Lung microvascular endothelial cell (primary cell): ENCODE measurements at regions not wholly inside any gene's neighbourhood (a gene's known extent, or its start where the extent isn't known, plus 50 kb on each side); places are given as distances from the start of the nearest gene placed in this dataset.
"Not testable (repeated sequence)": the region's sequence is repeated elsewhere in the genome, so short reads cannot be mapped to it uniquely, and the experiment has no call there.

Experiments used
- DNase-seq, 2 donors: peaks; one replicate each; pipeline versions ENCODE4 v3.0.0 to v3.0.0-alpha.2; 2010; ENCODE audit warnings: low read depth in 2 of 2

DNA sequence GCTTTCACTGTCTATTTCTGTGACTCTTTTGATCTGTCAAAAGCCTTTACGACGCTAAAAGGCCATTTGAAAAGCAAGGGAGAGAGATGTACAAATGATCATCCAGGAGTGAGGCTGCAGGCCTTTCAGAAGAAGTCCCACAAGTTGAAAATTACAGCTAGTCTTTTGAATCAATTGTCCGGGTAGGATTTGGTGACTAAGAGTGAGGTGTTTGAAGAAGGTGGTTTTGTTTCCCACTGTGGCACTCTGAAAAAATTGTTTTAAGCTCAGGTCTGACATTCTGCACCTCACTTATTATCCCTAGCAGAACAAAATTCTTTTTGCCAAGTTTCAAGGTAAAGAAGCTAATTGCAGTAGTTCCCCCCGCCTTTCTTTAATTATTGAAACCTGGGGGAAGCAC is 50.8 kb upstream of the TMEM108 start:
- no peak for DNase-seq

DNA sequence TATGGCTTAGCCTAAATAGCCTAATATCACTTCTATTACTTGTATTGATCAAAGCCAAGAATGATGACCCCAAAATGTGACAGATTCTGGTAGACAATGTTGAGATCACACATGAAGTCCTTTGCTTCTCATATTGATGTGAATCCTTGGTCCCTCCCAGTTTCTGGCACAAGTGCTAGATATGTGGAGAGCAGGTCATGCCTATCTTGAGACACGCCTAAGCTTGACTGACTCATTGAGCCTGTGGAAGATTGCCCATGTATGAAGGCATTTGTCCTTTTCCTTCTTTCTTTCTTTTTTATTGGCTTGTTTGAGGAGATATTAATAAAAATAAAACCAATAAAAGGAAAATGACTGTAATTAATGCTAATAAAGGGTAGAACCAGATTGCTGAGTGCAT is 54.0 kb upstream of the TMEM108 start:
- no peak for DNase-seq

DNA sequence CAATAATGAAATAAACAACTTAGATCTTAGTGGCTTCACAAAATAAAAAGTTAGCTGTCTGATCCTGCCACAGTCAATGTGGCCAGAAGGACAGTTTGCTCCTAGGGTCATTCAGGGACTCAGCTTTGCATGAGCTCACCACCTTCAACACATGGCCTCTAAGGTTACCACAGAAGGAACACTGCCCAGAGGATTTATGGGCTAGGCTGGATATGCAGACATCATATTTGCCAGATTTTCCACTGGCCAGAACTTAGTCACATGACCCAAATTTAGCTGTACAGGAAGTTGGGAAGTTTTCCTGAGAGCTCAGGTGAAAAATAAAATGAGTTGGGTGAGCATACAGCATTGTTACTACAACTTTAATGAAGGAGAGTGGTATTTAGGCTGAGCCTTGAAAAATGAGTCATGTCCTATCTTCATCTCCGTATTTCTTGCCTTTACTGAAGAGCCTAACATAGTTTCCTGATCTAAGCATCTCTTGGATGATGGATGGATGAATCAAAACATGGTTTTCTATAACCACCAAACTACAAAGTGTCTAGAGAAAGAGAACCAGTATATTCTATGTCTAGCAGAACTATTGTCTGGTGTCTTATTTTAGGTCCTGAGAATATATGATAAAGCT is 54.9 kb upstream of the TMEM108 start:
- no peak for DNase-seq

- no peak for DNase-seq
These were observed 56.5 kb upstream of the TMEM108 start for GRCh38 chr3:132981719-132982118.

- no peak for DNase-seq
These were observed 58.1 kb upstream of the TMEM108 start for GRCh38 chr3:132980102-132980501.

- DNase-seq, result no peak
These were observed 58.6 kb upstream of the TMEM108 start for GRCh38 chr3:132979606-132980005.

- not testable (repeated sequence) for DNase-seq
These were observed 59.2 kb upstream of the TMEM108 start for GRCh38 chr3:132978946-132979345.

DNA sequence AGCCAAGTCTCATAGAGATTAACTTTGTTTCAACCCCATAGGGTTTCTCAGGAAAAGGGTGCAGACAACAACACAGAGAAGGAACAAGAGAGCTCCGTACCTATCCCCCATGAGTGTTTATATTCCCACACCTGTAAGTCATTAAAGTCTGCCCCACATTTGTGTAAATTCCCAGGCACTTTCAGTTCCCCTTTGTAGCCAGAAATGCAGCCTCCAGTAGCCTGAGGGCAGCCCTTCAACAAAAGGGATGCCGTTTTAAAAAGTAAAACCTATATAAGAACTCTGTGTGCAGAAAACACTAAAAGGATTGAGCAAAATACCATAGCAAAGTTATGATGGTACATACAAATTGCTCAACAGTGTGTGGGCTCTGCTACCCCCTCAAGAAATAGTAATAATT is 59.7 kb upstream of the TMEM108 start:
- no peak for DNase-seq

- no peak for DNase-seq
These were observed 64.1 kb upstream of the TMEM108 start for GRCh38 chr3:132974097-132974496.

- no peak for DNase-seq
These were observed 64.8 kb upstream of the TMEM108 start for GRCh38 chr3:132973441-132973840.

DNA sequence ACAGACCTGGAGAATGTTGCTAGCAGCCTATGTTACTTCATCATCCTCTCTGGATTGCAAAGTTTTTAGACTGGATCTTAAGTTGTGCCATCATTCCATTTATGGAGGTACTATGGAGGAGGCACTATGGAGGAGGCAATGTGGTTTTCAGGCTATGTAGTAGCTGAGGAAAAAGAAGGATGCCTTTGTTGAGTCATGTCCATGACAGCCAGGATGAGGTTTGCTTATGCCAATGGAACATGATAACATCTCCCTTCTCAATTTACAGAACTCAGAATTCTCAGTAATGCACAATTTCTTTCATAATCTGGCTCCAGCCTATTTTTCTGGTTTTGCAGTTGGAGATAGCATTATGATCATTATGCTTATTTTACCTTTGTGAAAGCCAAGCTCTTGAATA is 65.9 kb upstream of the TMEM108 start:
- no peak for DNase-seq

DNA sequence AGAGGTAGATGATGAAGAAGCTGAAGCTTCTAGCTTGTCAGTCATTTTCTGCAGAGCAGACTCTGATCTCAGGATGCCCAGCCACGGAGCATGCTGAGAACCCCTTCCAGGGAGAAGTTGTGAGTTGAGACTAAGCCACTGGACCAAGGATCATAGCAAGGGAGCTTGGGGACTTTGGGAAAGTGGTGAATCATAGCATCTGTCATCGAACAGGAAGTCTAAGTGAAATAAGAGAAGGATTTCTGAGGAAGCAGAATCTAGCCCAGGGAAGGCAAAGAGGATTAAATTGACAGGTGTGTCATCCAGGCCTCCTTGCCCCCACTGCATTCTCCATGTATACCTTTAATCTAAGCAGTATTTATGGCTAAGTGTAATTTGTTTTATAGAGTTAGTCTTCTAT is 71.8 kb upstream of the TMEM108 start:
- no peak for DNase-seq

DNA sequence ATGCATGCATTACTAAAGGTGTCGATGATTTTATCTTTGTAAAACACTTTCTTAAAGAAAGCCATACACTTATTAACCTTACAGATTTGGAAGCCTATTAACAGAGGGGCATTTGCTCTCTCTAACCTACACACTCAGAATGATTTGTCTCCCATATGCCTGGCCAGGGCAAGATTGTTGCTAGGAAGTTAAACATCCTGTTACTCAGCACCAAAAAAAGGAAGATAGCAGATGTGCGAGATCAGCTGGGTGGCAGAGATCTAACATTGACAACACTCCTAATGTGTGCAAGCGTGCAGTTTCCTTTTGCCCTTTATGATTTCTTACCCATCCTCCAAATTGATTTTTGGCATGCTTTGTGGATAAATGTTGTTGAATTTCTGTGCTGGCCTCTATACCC is 73.9 kb upstream of the TMEM108 start:
- peak in 1 of 2 donors; percentile 20 for DNase-seq

- no peak for DNase-seq
These were observed 74.4 kb upstream of the TMEM108 start for GRCh38 chr3:132963786-132964185.

- no peak for DNase-seq
These were observed 76.2 kb upstream of the TMEM108 start for GRCh38 chr3:132961991-132962390.

DNA sequence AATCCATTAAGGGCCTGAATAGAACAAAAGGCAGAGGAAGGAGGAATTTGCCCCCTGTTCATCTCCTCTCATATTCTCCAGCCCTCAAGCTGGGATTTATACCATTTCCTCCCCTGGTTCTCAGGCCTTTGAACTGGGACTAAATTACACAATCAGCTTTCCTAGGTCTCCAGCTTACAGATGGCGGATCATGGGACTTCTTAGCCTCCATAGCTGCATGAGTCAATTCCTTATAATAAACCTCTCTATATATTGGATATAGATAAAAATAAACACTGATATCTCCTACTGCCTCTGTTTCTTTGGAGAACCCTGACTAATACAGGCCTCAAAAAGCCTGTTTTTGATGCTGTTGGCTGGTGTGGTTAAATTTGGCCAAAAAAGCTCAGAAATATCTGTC is 84.5 kb upstream of the TMEM108 start:
- no peak for DNase-seq

DNA sequence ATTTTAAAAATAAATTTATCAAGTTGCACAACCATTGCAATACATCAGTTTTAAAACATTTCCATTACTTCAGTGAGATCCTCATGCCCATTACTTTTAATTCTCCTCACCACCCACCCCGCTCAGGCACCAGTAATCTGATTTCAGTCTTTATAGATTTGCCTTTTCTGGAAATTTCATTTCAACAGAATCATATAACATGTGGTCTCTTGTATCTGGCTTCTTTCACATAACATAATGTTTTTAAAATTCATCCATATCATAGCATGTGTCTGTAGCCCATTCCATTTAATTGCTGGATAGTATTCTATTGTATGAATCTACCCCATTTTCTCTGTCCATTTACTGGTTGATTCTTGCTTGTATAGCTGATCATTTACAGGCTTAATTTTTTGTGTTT is 110.3 kb upstream of the TMEM108 start:
- DNase-seq, result no peak

DNA sequence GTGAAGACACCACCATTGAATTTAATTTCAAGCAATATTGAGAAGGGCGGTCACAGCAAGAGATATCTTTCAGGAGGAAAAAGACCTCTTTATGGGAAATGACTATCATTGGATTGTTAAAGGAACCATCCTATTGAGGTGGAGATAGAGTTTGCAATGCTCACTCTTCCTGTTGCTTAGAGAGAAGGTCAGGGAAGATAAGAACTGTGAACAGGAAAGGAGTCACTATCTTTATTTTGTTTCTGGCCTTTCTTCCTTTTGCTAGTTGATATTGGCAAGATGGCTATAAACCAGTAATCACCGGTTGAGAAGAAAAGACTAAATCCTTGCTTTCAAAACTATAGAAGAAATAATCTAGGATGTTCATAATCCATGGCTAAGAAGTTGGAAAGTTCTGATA is 112.1 kb upstream of the TMEM108 start:
- no peak for DNase-seq

GRCh38 chr3:132925256-132925930 is 112.8 kb upstream of the TMEM108 start:
- no peak for DNase-seq

DNA sequence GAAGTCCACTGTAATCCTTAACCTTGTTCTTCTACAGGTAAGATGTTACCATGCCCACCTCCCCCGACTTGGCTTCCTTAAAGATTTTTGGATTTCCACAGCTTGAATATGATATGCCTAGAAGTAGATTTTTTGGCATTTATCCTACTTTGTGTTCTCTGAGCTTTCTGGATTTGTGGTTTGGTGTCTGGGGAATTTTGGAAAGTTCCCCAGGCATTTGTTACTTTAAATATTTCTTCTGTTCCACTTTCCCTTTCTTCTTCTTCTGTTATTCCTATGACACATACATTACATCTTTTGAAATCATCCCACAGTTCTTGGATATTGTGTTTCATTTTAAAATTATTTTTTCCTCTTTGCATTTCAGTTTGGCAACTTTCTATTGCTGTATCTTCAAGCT is 122.1 kb upstream of the TMEM108 start:
- DNase-seq, result no peak

DNA sequence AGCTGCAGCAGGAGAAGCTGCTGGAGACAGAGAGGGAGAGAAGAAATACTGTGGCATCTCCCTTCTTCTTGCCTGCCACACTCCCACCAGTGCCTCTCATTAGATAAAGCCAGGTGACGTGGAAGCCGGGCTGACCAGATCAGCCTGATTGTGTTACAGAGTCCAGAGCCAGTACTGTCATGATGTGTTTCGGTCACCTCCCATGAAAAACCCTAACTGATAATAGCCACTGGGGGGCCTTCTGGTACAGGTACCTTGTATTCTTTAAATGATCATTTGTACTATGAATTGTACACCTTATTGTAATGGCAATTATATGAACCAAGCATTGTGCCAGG is 125.8 kb upstream of the TMEM108 start:
- no peak for DNase-seq

- no peak for DNase-seq
These were observed 126.3 kb upstream of the TMEM108 start for GRCh38 chr3:132911741-132912415.

- DNase-seq, result no peak
These were observed 130.9 kb upstream of the TMEM108 start for GRCh38 chr3:132907293-132907692.
